Smooth muscle cell (in vitro differentiated cells): ENCODE measurements at regions not wholly inside any gene's neighbourhood (a gene's known extent, or its start where the extent isn't known, plus 50 kb on each side); places are given as distances from the start of the nearest gene placed in this dataset.
"Not testable (repeated sequence)": the region's sequence is repeated elsewhere in the genome, so short reads cannot be mapped to it uniquely, and the experiment has no call there.

Source experiments
- DNase-seq: peaks from one replicate; lab custom pipeline; 2025; ENCODE audit not compliant: unreplicated experiment; lab: John Stamatoyannopoulos, UW
- H2AFZ ChIP-seq: fragments of 200-600 bp; sonication (generic); 2 replicates; pipeline ENCODE4 v1.6.0; 2016; ENCODE audit warnings: antibody characterized with exemption, low read depth, mild to moderate bottlenecking
- H3F3A ChIP-seq: fragments of 200-600 bp; sonication (generic); 2 replicates; pipeline ENCODE4 v1.6.0; 2017; ENCODE audit warnings: antibody characterized with exemption, low read depth
- H3K27ac ChIP-seq: fragments of 200-600 bp; sonication (generic); 2 replicates; pipeline ENCODE4 v1.5.1; 2016; ENCODE audit warnings: low read depth, mild to moderate bottlenecking
- H3K27me3 ChIP-seq: fragments of 200-600 bp; sonication (generic); 2 replicates; pipeline ENCODE4 v1.6.1; 2016; ENCODE audit warnings: low read depth, mild to moderate bottlenecking
- H3K36me3 ChIP-seq: fragments of 200-600 bp; sonication (generic); 2 replicates; pipeline ENCODE4 v1.5.1; 2016; ENCODE audit warnings: low read depth
- H3K4me1 ChIP-seq: fragments of 200-600 bp; sonication (generic); 2 replicates; pipeline ENCODE4 v1.5.1; 2016; ENCODE audit warnings: low read depth
- H3K4me2 ChIP-seq: fragments of 200-600 bp; sonication (generic); 2 replicates; pipeline ENCODE4 v1.6.0; 2016; ENCODE audit warnings: mild to moderate bottlenecking
- H3K4me3 ChIP-seq: fragments of 200-600 bp; sonication (generic); 2 replicates; pipeline ENCODE4 v1.5.1; 2016; ENCODE audit warnings: mild to moderate bottlenecking
- H3K79me2 ChIP-seq: fragments of 200-600 bp; sonication (generic); 2 replicates; pipeline ENCODE4 v1.6.0; 2016; ENCODE audit warnings: low read depth, mild to moderate bottlenecking
- H3K9ac ChIP-seq: fragments of 200-600 bp; sonication (generic); 2 replicates; pipeline ENCODE4 v1.6.0; 2016; ENCODE audit warnings: low read depth
- H3K9me3 ChIP-seq: fragments of 200-600 bp; sonication (generic); replicated peaks from 2 replicates; pipeline ENCODE4 v1.5.1; 2016; ENCODE audit warnings: low read depth
- H4K20me1 ChIP-seq: fragments of 200-600 bp; sonication (generic); 2 replicates; pipeline ENCODE4 v1.6.0; 2016; ENCODE audit warnings: low read depth
- WGBS: methylation state at CpG from one replicate; pipeline ENCODE4 v1.1.7; 2016; ENCODE audit warnings: low lambda C conversion rate; 5-methylcytosine and 5-hydroxymethylcytosine counted together

DNA sequence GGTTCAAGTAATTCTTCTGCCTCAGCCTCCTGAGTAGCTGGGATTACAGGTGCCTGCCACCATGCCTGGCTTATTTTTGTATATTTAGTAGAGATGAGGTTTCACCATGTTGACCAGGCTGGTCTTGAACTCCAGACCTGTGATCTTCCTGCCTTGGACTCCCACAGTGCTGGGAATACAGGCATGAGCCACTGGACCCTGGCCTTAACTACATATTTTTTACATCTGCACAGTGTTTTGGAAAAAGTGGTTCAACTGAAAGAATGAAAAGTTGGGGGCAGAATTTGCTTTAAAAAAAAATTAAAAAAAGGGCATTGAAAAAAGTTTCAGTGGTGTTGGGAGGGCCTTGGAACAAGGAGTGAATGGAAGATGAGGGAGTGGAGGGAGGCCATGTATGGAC is 88.9 kb upstream of the TPTE start:
- H4K20me1 ChIP-seq, H3K27me3 ChIP-seq, H3F3A ChIP-seq, H3K4me3 ChIP-seq, H3K4me2 ChIP-seq, H3K79me2 ChIP-seq, H3K27ac ChIP-seq, DNase-seq, H2AFZ ChIP-seq, H3K4me1 ChIP-seq, H3K9ac ChIP-seq, H3K36me3 ChIP-seq: not testable (repeated sequence)
- H3K9me3 ChIP-seq, result peaks cover 26% of the 10 kb centered on the region

DNA sequence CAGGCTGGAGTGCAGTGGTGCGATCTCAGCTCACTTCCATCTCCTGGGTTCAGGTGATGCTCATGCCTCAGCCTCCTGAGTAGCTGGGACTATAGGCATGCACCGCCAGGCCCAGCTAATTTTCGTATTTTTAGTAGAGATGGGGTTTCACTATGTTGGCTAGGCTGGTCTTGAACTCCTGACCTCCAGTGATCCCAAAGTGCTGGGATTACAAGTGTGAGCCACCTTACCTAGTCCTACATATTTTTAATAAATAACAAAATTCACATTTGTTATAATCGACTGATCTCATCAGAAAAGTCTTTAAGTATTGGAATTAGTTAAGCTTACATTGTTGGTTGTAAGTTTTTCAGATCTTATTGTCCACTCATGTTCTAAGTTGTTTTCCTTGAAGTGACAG is 83.4 kb upstream of the TPTE start:
- H3K27ac ChIP-seq, H3F3A ChIP-seq, H4K20me1 ChIP-seq, H3K4me1 ChIP-seq, H2AFZ ChIP-seq, H3K4me3 ChIP-seq, DNase-seq, H3K4me2 ChIP-seq, H3K79me2 ChIP-seq, H3K27me3 ChIP-seq, H3K9ac ChIP-seq, H3K36me3 ChIP-seq: not testable (repeated sequence)
- peaks cover 30% of the 10 kb centered on the region for H3K9me3 ChIP-seq
- 43% methylated on average over 4 of the region's 4 CpGs for WGBS

DNA sequence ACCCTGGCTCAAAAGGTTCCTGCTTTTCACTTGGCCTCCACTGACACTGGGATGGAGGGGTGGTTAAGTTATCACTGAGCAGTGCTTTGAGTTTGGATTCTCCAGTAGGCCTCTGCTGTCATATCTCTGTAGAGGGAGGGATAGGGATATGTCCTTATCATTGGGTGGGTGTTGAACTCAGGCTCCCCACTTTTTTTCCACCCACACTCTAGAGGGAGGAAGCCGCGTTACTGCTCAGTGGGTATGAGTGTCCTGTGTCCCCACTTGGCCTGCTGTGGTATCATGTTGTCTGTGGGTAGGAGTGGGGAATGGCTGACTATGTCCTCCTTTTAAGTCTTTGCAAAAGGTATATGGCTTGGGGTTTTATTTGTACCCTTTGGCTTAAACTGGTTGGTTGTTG is 80.7 kb upstream of the TPTE start:
- H3F3A ChIP-seq, H3K4me1 ChIP-seq, H3K36me3 ChIP-seq, H3K27ac ChIP-seq, H3K4me2 ChIP-seq, DNase-seq, H3K4me3 ChIP-seq, H3K9ac ChIP-seq, H3K27me3 ChIP-seq, H4K20me1 ChIP-seq, H2AFZ ChIP-seq, H3K79me2 ChIP-seq: not testable (repeated sequence)
- H3K9me3 ChIP-seq, result peaks cover 35% of the 10 kb centered on the region
- 85% methylated on average over 2 of the region's 2 CpGs for WGBS

DNA sequence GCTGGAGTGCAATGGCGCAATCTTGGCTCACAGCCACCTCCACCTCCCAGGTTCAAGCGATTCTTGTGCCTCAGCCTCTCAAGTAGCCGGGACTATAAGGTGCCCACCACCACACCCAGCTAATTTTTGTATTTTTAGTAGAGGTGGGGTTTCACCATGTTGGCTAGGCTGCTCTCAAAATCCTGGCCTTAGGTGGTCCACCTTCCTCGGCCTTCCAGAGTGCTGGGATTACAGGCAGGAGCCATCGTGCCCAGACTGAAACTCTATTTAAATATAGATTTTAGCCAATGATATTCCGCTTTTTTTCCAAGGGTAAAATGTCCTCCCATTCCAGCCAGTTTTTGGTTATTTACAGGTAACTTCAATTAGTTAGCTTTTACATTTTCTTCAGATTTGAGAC is 79.4 kb upstream of the TPTE start:
- not testable (repeated sequence) for H2AFZ ChIP-seq, H4K20me1 ChIP-seq, H3K27me3 ChIP-seq, H3K27ac ChIP-seq, H3K79me2 ChIP-seq, H3K4me2 ChIP-seq, H3K4me1 ChIP-seq, H3K36me3 ChIP-seq, H3K4me3 ChIP-seq, DNase-seq, H3F3A ChIP-seq, H3K9ac ChIP-seq
- 67% methylated on average over 6 of the region's 6 CpGs for WGBS
- H3K9me3 ChIP-seq, result peaks cover 32% of the 10 kb centered on the region

DNA sequence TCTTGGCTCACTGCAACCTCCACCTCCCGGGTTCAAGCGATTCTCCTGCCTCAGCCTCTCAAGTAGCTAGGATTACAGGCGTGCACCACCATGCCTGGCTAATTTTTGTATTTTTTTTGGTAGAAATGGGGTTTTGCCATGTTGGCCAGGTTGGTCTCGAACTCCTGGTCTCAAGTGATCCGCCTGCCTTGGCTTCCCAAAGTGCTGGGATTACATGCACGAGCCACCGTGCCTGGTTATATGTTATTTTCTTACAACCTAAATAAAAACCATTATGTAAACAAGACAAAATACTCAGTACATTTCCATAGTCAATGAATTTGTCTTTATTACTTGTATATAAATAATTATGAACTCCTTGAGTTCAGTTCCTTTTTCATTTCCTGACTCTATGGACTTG is 75.7 kb upstream of the TPTE start:
- not testable (repeated sequence) for H3K36me3 ChIP-seq, H2AFZ ChIP-seq, H3K9ac ChIP-seq, H3K27ac ChIP-seq, H3K27me3 ChIP-seq, H3K4me1 ChIP-seq, H3F3A ChIP-seq, DNase-seq, H3K4me2 ChIP-seq, H3K79me2 ChIP-seq, H4K20me1 ChIP-seq, H3K4me3 ChIP-seq
- peaks cover 30% of the 10 kb centered on the region for H3K9me3 ChIP-seq
- WGBS, result 54% methylated on average over 7 of the region's 7 CpGs

DNA sequence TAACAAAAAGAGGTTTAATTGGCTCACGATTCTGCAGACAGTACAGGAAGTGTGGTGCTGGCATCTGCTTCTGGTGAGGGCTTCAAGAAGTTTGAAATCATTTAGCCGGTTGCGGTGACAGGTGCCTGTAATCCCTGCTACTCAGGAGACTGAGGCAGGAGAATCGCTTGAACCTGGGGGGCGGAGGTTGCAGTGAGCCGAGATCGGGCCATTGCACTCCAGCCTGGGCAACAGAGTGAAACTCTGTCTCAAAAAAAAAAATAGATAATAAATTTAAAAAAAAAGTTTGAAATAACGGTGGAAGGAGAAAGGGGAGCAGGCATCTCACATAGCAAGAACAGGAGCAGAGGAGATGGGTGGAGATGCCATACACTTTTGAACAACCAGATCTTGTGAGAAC is 71.9 kb upstream of the TPTE start:
- not testable (repeated sequence) for H4K20me1 ChIP-seq, H2AFZ ChIP-seq, H3K4me1 ChIP-seq, H3K27me3 ChIP-seq, H3K4me3 ChIP-seq, H3K4me2 ChIP-seq, H3K27ac ChIP-seq, DNase-seq, H3K79me2 ChIP-seq, H3F3A ChIP-seq, H3K9ac ChIP-seq, H3K36me3 ChIP-seq
- peaks cover 22% of the 10 kb centered on the region for H3K9me3 ChIP-seq
- WGBS, result 71% methylated on average over 8 of the region's 8 CpGs

DNA sequence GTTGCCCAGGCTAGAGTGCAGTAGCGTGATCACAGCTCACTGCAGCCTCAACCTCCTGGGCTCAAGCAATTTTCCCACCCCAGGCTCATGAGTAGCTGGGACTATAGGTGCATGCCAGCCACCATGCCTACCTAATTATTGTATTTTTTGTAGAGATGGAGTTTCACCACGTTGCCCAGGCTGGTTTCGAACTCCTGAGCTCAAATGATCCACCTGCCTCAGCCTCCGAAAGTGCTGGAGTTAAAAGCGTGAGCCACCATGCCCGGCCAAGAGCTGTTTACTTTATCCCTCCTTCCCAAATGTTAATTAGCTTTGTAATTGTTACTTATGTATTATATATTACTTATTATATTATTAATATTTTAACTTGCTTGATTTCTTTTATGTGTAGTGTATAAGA is 70.1 kb upstream of the TPTE start:
- H3K27me3 ChIP-seq, H3K36me3 ChIP-seq, H4K20me1 ChIP-seq, H3K79me2 ChIP-seq, H3K27ac ChIP-seq, H2AFZ ChIP-seq, DNase-seq, H3K4me2 ChIP-seq, H3K9ac ChIP-seq, H3F3A ChIP-seq, H3K4me3 ChIP-seq, H3K4me1 ChIP-seq: not testable (repeated sequence)
- peaks cover 29% of the 10 kb centered on the region for H3K9me3 ChIP-seq
- 63% methylated on average over 6 of the region's 6 CpGs for WGBS

DNA sequence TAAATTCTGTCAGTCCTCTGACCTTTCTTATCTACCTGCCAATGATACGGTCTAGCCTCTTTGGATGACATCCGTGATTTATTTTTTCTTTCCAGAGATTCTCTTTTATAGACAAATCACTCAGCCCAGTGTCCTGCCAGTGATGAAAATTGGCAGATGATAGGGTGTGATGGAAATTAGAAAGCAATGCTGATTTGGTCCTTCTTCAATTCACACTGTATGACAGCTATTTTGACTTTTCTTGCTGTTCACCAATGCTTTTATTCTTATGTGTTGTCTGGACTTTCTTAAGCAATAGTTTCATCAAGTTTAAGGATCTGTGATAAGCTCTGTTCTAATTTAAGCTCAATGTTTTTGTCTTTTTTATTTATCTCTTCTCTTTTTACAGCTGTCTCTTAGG is 63.6 kb upstream of the TPTE start:
- WGBS, result 38% methylated on average over 2 of the region's 2 CpGs
- H3K4me3 ChIP-seq, H3F3A ChIP-seq, DNase-seq, H4K20me1 ChIP-seq, H3K79me2 ChIP-seq, H3K4me1 ChIP-seq, H3K27me3 ChIP-seq, H3K36me3 ChIP-seq, H3K4me2 ChIP-seq, H3K27ac ChIP-seq, H2AFZ ChIP-seq, H3K9ac ChIP-seq: not testable (repeated sequence)
- H3K9me3 ChIP-seq, result peaks cover 41% of the 10 kb centered on the region

DNA sequence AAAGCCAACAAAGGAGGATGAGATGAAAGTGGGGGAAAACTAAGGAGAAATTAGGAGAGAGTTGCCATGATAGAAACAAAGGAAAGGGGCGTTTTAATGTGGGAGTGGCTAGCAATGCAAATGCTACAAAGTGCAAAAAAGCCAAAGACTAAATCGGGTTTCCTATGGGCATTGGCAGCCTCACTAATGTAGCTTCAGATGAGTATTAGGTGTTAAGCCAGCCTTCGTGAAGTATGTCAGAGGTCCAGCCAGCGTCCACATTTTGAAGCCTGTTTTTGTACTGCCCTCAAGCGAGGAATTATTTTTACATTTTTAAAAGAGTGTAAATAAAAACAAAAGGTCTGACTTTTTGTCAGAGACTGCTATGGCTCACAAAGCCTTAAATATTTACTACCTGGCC is 60.4 kb upstream of the TPTE start:
- not testable (repeated sequence) for H3K4me1 ChIP-seq, H3K27me3 ChIP-seq, H3K27ac ChIP-seq, H4K20me1 ChIP-seq, H3K9ac ChIP-seq, H3K4me3 ChIP-seq, H3K36me3 ChIP-seq, H2AFZ ChIP-seq, H3K4me2 ChIP-seq, H3K79me2 ChIP-seq, H3F3A ChIP-seq, DNase-seq
- H3K9me3 ChIP-seq, result peaks cover 60% of the 10 kb centered on the region
- 66% methylated on average over 5 of the region's 5 CpGs for WGBS
